ENCODE measurements at regions not wholly inside any gene's neighbourhood (a gene's known extent, or its start where the extent isn't known, plus 50 kb on each side); places are given as distances from the start of the nearest gene placed in this dataset.

GRCh38 chr6:132136981-132137380, 185.8 kb upstream of the CCN2 start:
- no peak overlapping the region for H3K27ac Mint-ChIP-seq
- intact Hi-C loops (cut with DNase I, micrococcal nuclease), result no loop called here
- ChIA-PET POLR2A (no interaction called here), CTCF (no interaction called here)
- no peaks in the 10 kb centered on the region for H3K9me3 Mint-ChIP-seq (ENCODE audit: low read depth)
- H3K27me3 Mint-ChIP-seq, result no peaks in the 10 kb centered on the region
- H3K4me3 Mint-ChIP-seq, result no peak overlapping the region
- no peaks in the 10 kb centered on the region for H3K36me3 Mint-ChIP-seq (ENCODE audit: low read depth)
- ATAC-seq (no peak), DNase-seq (no peak)
- H3K4me1 Mint-ChIP-seq, result no peaks in the 10 kb centered on the region

- Mint-ChIP-seq H3K27me3 (peaks cover 7% of the 10 kb centered on the region), H3K4me1 (no peaks in the 10 kb centered on the region), H3K27ac (no peak overlapping the region), H3K9me3 (ENCODE audit: low read depth) (no peaks in the 10 kb centered on the region), H3K36me3 (ENCODE audit: low read depth) (no peaks in the 10 kb centered on the region), H3K4me3 (no peak overlapping the region)
- ATAC-seq, result no peak
- DNase-seq, result no peak
- CTCF ChIA-PET, result no interaction called here
- POLR2A ChIA-PET, result no interaction called here
- intact Hi-C loops (cut with DNase I, micrococcal nuclease), result no loop called here
Observed at GRCh38 chr6:132135409-132135808, 184.2 kb upstream of the CCN2 start.

- Mint-ChIP-seq H3K27ac (no peak overlapping the region), H3K36me3 (ENCODE audit: low read depth) (no peaks in the 10 kb centered on the region), H3K4me3 (no peak overlapping the region), H3K27me3 (peaks cover 7% of the 10 kb centered on the region), H3K4me1 (no peaks in the 10 kb centered on the region), H3K9me3 (ENCODE audit: low read depth) (no peaks in the 10 kb centered on the region)
- ATAC-seq (no peak), DNase-seq (no peak)
- ChIA-PET POLR2A (no interaction called here), CTCF (no interaction called here)
- intact Hi-C loops (cut with DNase I, micrococcal nuclease), result no loop called here
Observed at GRCh38 chr6:132133736-132134445, 182.7 kb upstream of the CCN2 start.

GRCh38 chr6:132132924-132133639, 181.9 kb upstream of the CCN2 start:
- Mint-ChIP-seq H3K36me3 (ENCODE audit: low read depth) (no peaks in the 10 kb centered on the region), H3K27ac (no peak overlapping the region), H3K4me3 (no peak overlapping the region), H3K4me1 (no peaks in the 10 kb centered on the region), H3K27me3 (peaks cover 7% of the 10 kb centered on the region), H3K9me3 (ENCODE audit: low read depth) (no peaks in the 10 kb centered on the region)
- intact Hi-C loops (cut with DNase I, micrococcal nuclease), result no loop called here
- DNase-seq, result no peak
- ATAC-seq, result no peak
- POLR2A ChIA-PET, result no interaction called here
- CTCF ChIA-PET, result no interaction called here

- intact Hi-C loops (cut with DNase I, micrococcal nuclease), result no loop called here
- ATAC-seq (no peak), DNase-seq (no peak)
- Mint-ChIP-seq H3K4me3 (no peak overlapping the region), H3K9me3 (ENCODE audit: low read depth) (no peaks in the 10 kb centered on the region), H3K27me3 (peaks cover 8% of the 10 kb centered on the region), H3K36me3 (ENCODE audit: low read depth) (no peaks in the 10 kb centered on the region), H3K27ac (no peak overlapping the region), H3K4me1 (no peaks in the 10 kb centered on the region)
- POLR2A ChIA-PET, result no interaction called here
- CTCF ChIA-PET, result no interaction called here
Observed at GRCh38 chr6:132132422-132132821, 181.2 kb upstream of the CCN2 start.

GRCh38 chr6:132131758-132132157, 180.6 kb upstream of the CCN2 start:
- ChIA-PET CTCF (no interaction called here), POLR2A (no interaction called here)
- no peaks in the 10 kb centered on the region for H3K4me1 Mint-ChIP-seq
- intact Hi-C loops (cut with DNase I, micrococcal nuclease), result no loop called here
- peaks cover 12% of the 10 kb centered on the region for H3K27me3 Mint-ChIP-seq
- H3K9me3 Mint-ChIP-seq (ENCODE audit: low read depth), result no peaks in the 10 kb centered on the region
- ATAC-seq, result no peak
- no peak overlapping the region for H3K27ac Mint-ChIP-seq
- H3K4me3 Mint-ChIP-seq, result no peak overlapping the region
- no peaks in the 10 kb centered on the region for H3K36me3 Mint-ChIP-seq (ENCODE audit: low read depth)
- DNase-seq, result no peak

GRCh38 chr6:132131351-132131750, 180.2 kb upstream of the CCN2 start:
- Mint-ChIP-seq H3K36me3 (ENCODE audit: low read depth) (no peaks in the 10 kb centered on the region), H3K9me3 (ENCODE audit: low read depth) (no peaks in the 10 kb centered on the region), H3K27me3 (peaks cover 13% of the 10 kb centered on the region), H3K4me1 (no peaks in the 10 kb centered on the region), H3K27ac (no peak overlapping the region), H3K4me3 (no peak overlapping the region)
- CTCF ChIA-PET, result no interaction called here
- POLR2A ChIA-PET, result no interaction called here
- DNase-seq, result no peak
- intact Hi-C loops (cut with DNase I, micrococcal nuclease), result no loop called here
- ATAC-seq, result no peak

GRCh38 chr6:132130626-132131298, 179.6 kb upstream of the CCN2 start:
- ATAC-seq (no peak), DNase-seq (no peak)
- peaks cover 13% of the 10 kb centered on the region for H3K27me3 Mint-ChIP-seq
- no peaks in the 10 kb centered on the region for H3K36me3 Mint-ChIP-seq (ENCODE audit: low read depth)
- H3K4me1 Mint-ChIP-seq, result no peaks in the 10 kb centered on the region
- no peaks in the 10 kb centered on the region for H3K9me3 Mint-ChIP-seq (ENCODE audit: low read depth)
- ChIA-PET POLR2A (no interaction called here), CTCF (interaction anchor here (0.7 kb wide), 1 partner anchor 10 kb away, joined by 3 read pairs; no protein-coding TSS in a partner anchor)
- intact Hi-C loops (cut with DNase I, micrococcal nuclease), result no loop called here
- no peak overlapping the region for H3K4me3 Mint-ChIP-seq
- no peak overlapping the region for H3K27ac Mint-ChIP-seq

GRCh38 chr6:132128424-132128823, 177.3 kb upstream of the CCN2 start:
- POLR2A ChIA-PET, result no interaction called here
- H3K9me3 Mint-ChIP-seq (ENCODE audit: low read depth), result no peaks in the 10 kb centered on the region
- DNase-seq, result no peak
- H3K4me3 Mint-ChIP-seq, result no peak overlapping the region
- no peaks in the 10 kb centered on the region for H3K36me3 Mint-ChIP-seq (ENCODE audit: low read depth)
- H3K27ac Mint-ChIP-seq, result no peak overlapping the region
- CTCF ChIA-PET, result no interaction called here
- ATAC-seq, result no peak
- H3K4me1 Mint-ChIP-seq, result no peaks in the 10 kb centered on the region
- intact Hi-C loops (cut with DNase I, micrococcal nuclease), result no loop called here
- H3K27me3 Mint-ChIP-seq, result peaks cover 13% of the 10 kb centered on the region

- no peaks in the 10 kb centered on the region for H3K4me1 Mint-ChIP-seq
- H3K27ac Mint-ChIP-seq, result no peak overlapping the region
- H3K27me3 Mint-ChIP-seq, result peaks cover 9% of the 10 kb centered on the region
- no peak overlapping the region for H3K4me3 Mint-ChIP-seq
- DNase-seq (no peak), ATAC-seq (no peak)
- ChIA-PET CTCF (no interaction called here), POLR2A (no interaction called here)
- intact Hi-C loops (cut with DNase I, micrococcal nuclease), result no loop called here
- H3K36me3 Mint-ChIP-seq (ENCODE audit: low read depth), result no peaks in the 10 kb centered on the region
- H3K9me3 Mint-ChIP-seq (ENCODE audit: low read depth), result no peaks in the 10 kb centered on the region
Observed at GRCh38 chr6:132126150-132126549, 175.0 kb upstream of the CCN2 start.

- POLR2A ChIA-PET, result no interaction called here
- H3K9me3 Mint-ChIP-seq (ENCODE audit: low read depth), result no peaks in the 10 kb centered on the region
- intact Hi-C loops (cut with DNase I, micrococcal nuclease), result no loop called here
- CTCF ChIA-PET, result no interaction called here
- no peaks in the 10 kb centered on the region for H3K36me3 Mint-ChIP-seq (ENCODE audit: low read depth)
- H3K27ac Mint-ChIP-seq, result no peak overlapping the region
- ATAC-seq, result no peak
- no peaks in the 10 kb centered on the region for H3K4me1 Mint-ChIP-seq
- no peak for DNase-seq
- peaks cover 10% of the 10 kb centered on the region for H3K27me3 Mint-ChIP-seq
- no peak overlapping the region for H3K4me3 Mint-ChIP-seq
Observed at GRCh38 chr6:132122871-132123270, 171.7 kb upstream of the CCN2 start.

GRCh38 chr6:132122176-132122575, 171.0 kb upstream of the CCN2 start:
- CTCF ChIA-PET, result no interaction called here

More at GRCh38 chr6:132122176-132122575, 171.0 kb upstream of the CCN2 start:
- Mint-ChIP-seq H3K27me3 (peaks cover 7% of the 10 kb centered on the region), H3K9me3 (ENCODE audit: low read depth) (no peaks in the 10 kb centered on the region), H3K36me3 (ENCODE audit: low read depth) (no peaks in the 10 kb centered on the region), H3K4me3 (no peak overlapping the region), H3K4me1 (no peaks in the 10 kb centered on the region), H3K27ac (no peak overlapping the region)
- intact Hi-C loops (cut with DNase I, micrococcal nuclease), result no loop called here
- POLR2A ChIA-PET, result no interaction called here
- ATAC-seq (no peak), DNase-seq (no peak)

Measured in activated CD4-positive, alpha-beta T cell treated with anti-CD3 and anti-CD28 coated beads for 36 hours (primary cell).